Right cardiac atrium (tissue), 5 donors: ENCODE measurements at regions not wholly inside any gene's neighbourhood (a gene's known extent, or its start where the extent isn't known, plus 50 kb on each side); places are given as distances from the start of the nearest gene placed in this dataset.
"Not testable (repeated sequence)": the region's sequence is repeated elsewhere in the genome, so short reads cannot be mapped to it uniquely, and the experiment has no call there.

Source experiments
- ATAC-seq, 2 donors: fragments of 200-7000 bp; cut with Tn5 transposase; one replicate each; pipeline versions ENCODE4 v1.8.0 to v1.9.1; 2020; ENCODE audit warnings: moderate library complexity in 2 of 2, mild to moderate bottlenecking in 1 of 2
- DNase-seq, 3 donors: peaks; one replicate each; pipeline ENCODE4 v3.0.0-alpha.2; 2020
- H3K27ac ChIP-seq: one replicate; pipeline ENCODE4 v1.5.1; 2013; ENCODE audit warnings: mild to moderate bottlenecking, low read length, control low read depth, moderate library complexity
- H3K27me3 ChIP-seq: one replicate; pipeline ENCODE4 v1.6.1; 2013; ENCODE audit not compliant: control insufficient read depth, insufficient read depth
- H3K4me1 ChIP-seq: one replicate; pipeline ENCODE4 v1.6.1; 2013; ENCODE audit warnings: low read length; ENCODE audit not compliant: control insufficient read depth, insufficient read depth
- H3K4me3 ChIP-seq: one replicate; pipeline ENCODE4 v1.5.1; 2013; ENCODE audit warnings: low read length, control low read depth
- H3K9me3 ChIP-seq: one replicate; pipeline ENCODE4 v1.6.1; 2013; ENCODE audit warnings: low read length; ENCODE audit not compliant: control insufficient read depth
- whole genome bisulfite sequencing: extraction: QIAGEN DNeasy Blood & Tissue Kit; methylation state at CpG from one replicate; pipeline ENCODE4 v1.1.7; 2013; 5-methylcytosine and 5-hydroxymethylcytosine counted together
- intact Hi-C, 4 donors: fragments of 100-400 bp; cut with DNase I; formaldehyde crosslinking; loops; one replicate each; pipeline versions ENCODE4 v1.11.0 to v1.14.0; 2022 to 2023
- donor health status: healthy with polysubstance abuse.
- donor health status: DM: no; HTN: yes; CAD: no.
- donor health status: DM: no; HTN: no; CAD: no.
- donor health status: DM: no; HTN: yes; CAD: no; lungs with severe emphysema.
- donor health status: DM: yes; HTN: yes; CAD: no.

GRCh38 chr7:26954951-26955350 is 90.6 kb upstream of the SKAP2 start:
- intact Hi-C loops: no loop called here
- Histone ChIP-seq H3K4me1 (no peaks in the 10 kb centered on the region), H3K27ac (no peak overlapping the region), H3K4me3 (no peak overlapping the region), H3K27me3 (no peaks in the 10 kb centered on the region), H3K9me3 (no peaks in the 10 kb centered on the region)
- DNase-seq (no peak), ATAC-seq (no peak)
- WGBS: 18% methylated on average over 4 of the region's 4 CpGs

GRCh38 chr7:26951407-26951950 is 87.1 kb upstream of the SKAP2 start:
- Histone ChIP-seq H3K4me1 (no peaks in the 10 kb centered on the region), H3K9me3 (no peaks in the 10 kb centered on the region), H3K27me3 (no peaks in the 10 kb centered on the region), H3K27ac (no peak overlapping the region), H3K4me3 (no peak overlapping the region)
- 85% methylated on average over 4 of the region's 4 CpGs for WGBS
- intact Hi-C loops: no loop called here
- DNase-seq (no peak), ATAC-seq (no peak)

- H3K4me3 ChIP-seq: no peak overlapping the region
- intact Hi-C loops: no loop called here
- H3K27ac ChIP-seq: no peak overlapping the region
- ATAC-seq (no peak), DNase-seq (no peak)
- H3K27me3 ChIP-seq: no peaks in the 10 kb centered on the region
- H3K4me1 ChIP-seq: no peaks in the 10 kb centered on the region
- H3K9me3 ChIP-seq: no peaks in the 10 kb centered on the region
- WGBS: 71% methylated on average over 2 of the region's 2 CpGs
Observed at GRCh38 chr7:26950889-26951288, 86.5 kb upstream of the SKAP2 start.

GRCh38 chr7:26949319-26949718 is 84.9 kb upstream of the SKAP2 start:
- H3K4me1 ChIP-seq: no peaks in the 10 kb centered on the region
- H3K27me3 ChIP-seq: no peaks in the 10 kb centered on the region
- DNase-seq (no peak), ATAC-seq (no peak)
- intact Hi-C loops: no loop called here
- H3K4me3 ChIP-seq: no peak overlapping the region
- H3K9me3 ChIP-seq: no peaks in the 10 kb centered on the region
- 23% methylated on average over 1 of the region's 1 CpG for WGBS
- H3K27ac ChIP-seq: no peak overlapping the region

GRCh38 chr7:26948617-26949118 is 84.3 kb upstream of the SKAP2 start:
- no peaks in the 10 kb centered on the region for H3K27me3 ChIP-seq
- WGBS: 23% methylated on average over 1 of the region's 1 CpG

GRCh38 chr7:26944501-26945358 is 80.3 kb upstream of the SKAP2 start:
- H3K4me1 ChIP-seq: no peaks in the 10 kb centered on the region
- no peaks in the 10 kb centered on the region for H3K9me3 ChIP-seq
- H3K27me3 ChIP-seq: no peaks in the 10 kb centered on the region
- no peak for ATAC-seq
- no peak overlapping the region for H3K4me3 ChIP-seq
- no peak overlapping the region for H3K27ac ChIP-seq
- intact Hi-C loops: no loop called here
- no peak for DNase-seq
- 68% methylated on average over 4 of the region's 4 CpGs for WGBS

More at GRCh38 chr7:26948617-26949118, 84.3 kb upstream of the SKAP2 start:
- H3K4me3 ChIP-seq: no peak overlapping the region
- intact Hi-C loops: no loop called here
- ATAC-seq (no peak), DNase-seq (no peak)
- H3K9me3 ChIP-seq: no peaks in the 10 kb centered on the region
- H3K27ac ChIP-seq: no peak overlapping the region
- H3K4me1 ChIP-seq: no peaks in the 10 kb centered on the region

GRCh38 chr7:26937939-26938623 is 73.7 kb upstream of the SKAP2 start:
- H3K4me3 ChIP-seq: no peak overlapping the region
- no peaks in the 10 kb centered on the region for H3K9me3 ChIP-seq
- DNase-seq: no peak
- intact Hi-C loops: no loop called here
- WGBS: 69% methylated on average over 1 of the region's 1 CpG
- no peaks in the 10 kb centered on the region for H3K4me1 ChIP-seq
- ATAC-seq: no peak
- no peak overlapping the region for H3K27ac ChIP-seq
- no peaks in the 10 kb centered on the region for H3K27me3 ChIP-seq

- DNase-seq: no peak
- no peaks in the 10 kb centered on the region for H3K27me3 ChIP-seq
- ATAC-seq: no peak
- H3K4me3 ChIP-seq: no peak overlapping the region
- intact Hi-C loops: no loop called here
- H3K9me3 ChIP-seq: no peaks in the 10 kb centered on the region
- no peak overlapping the region for H3K27ac ChIP-seq
- no peaks in the 10 kb centered on the region for H3K4me1 ChIP-seq
Observed at GRCh38 chr7:26937306-26937705, 72.9 kb upstream of the SKAP2 start.

- intact Hi-C loops, H3K4me3 ChIP-seq, DNase-seq, H3K27me3 ChIP-seq, H3K27ac ChIP-seq, H3K4me1 ChIP-seq, ATAC-seq, H3K9me3 ChIP-seq: not testable (repeated sequence)
- 76% methylated on average over 3 of the region's 3 CpGs for WGBS
Observed at GRCh38 chr7:26932616-26933015, 68.2 kb upstream of the SKAP2 start.

- Histone ChIP-seq H3K4me1 (no peaks in the 10 kb centered on the region), H3K27me3 (no peaks in the 10 kb centered on the region), H3K27ac (no peak overlapping the region), H3K9me3 (no peaks in the 10 kb centered on the region), H3K4me3 (no peak overlapping the region)
- ATAC-seq (no peak), DNase-seq (no peak)
- intact Hi-C loops: no loop called here
Observed at GRCh38 chr7:26930845-26931244, 66.5 kb upstream of the SKAP2 start.

GRCh38 chr7:26930201-26930600 is 65.8 kb upstream of the SKAP2 start:
- H3K4me1 ChIP-seq: no peaks in the 10 kb centered on the region
- intact Hi-C loops: no loop called here
- WGBS: 68% methylated on average over 3 of the region's 3 CpGs

More at GRCh38 chr7:26930201-26930600, 65.8 kb upstream of the SKAP2 start:
- no peak overlapping the region for H3K4me3 ChIP-seq
- H3K9me3 ChIP-seq: no peaks in the 10 kb centered on the region
- ATAC-seq (no peak), DNase-seq (no peak)
- H3K27ac ChIP-seq: no peak overlapping the region
- no peaks in the 10 kb centered on the region for H3K27me3 ChIP-seq
